GM21447 (cell line): ENCODE measurements at regions not wholly inside any gene's neighbourhood (a gene's known extent, or its start where the extent isn't known, plus 50 kb on each side); places are given as distances from the start of the nearest gene placed in this dataset.

Source experiments
- ATAC-seq: cut with Tn5 transposase; IDR thresholded peaks from one replicate; pipeline ENCODE4 v1.9.1; 2021; ENCODE audit not compliant: unreplicated experiment

DNA sequence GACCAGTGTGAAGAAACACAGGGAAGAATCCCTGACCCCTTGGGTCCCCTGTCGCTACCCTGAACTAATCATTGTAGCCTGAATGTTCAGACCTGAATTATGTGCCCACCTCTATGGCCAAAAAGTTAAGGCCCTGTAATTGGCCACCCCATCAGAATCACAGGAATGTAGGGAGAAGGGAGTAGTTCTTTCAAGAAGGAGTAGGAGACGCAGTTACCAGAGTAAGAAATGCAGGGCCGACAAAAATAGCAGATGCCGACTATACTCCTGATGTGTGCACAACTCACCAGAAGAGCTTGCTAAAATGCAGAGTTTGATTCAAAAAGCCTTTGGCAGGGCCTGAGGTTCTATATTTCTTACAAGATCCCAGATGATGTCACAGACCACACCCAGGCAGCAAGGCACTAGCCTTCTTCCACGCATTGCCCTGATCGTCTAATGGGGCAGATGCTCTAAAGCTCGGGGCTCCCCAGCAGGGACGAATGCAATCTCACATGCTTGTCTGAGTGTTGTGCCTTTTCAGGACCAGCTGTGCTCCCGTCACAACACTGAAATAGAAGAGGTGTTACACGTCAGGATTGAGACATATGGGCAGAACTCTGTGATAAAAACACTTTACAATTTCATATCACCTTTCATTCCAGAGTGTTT is 161.0 kb upstream of the FAM241A start:
- ATAC-seq: no peak

DNA sequence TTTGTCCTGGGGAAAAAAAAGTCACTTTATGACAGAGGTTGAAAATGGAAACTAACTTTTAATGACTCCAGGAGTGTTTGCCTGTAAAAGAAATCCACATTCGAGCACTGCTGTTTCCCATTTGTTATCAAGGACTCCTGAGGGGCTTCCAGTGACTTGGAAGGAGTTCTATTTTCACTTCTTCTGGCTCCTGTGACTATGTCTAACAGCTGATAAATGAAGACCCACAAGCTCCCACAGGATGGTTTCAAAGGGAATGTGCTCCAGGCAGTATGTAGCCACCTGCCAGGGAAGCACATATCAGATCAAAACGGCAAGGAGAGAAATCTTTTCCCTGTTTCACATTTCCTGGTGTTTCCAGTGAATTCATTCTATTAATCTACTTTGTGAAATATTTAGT is 159.8 kb upstream of the FAM241A start:
- ATAC-seq: no peak

- no peak for ATAC-seq
These were observed 159.2 kb upstream of the FAM241A start for GRCh38 chr4:111986095-111986494.

GRCh38 chr4:111988514-111988913 is 156.7 kb upstream of the FAM241A start:
- ATAC-seq: no peak

GRCh38 chr4:111989817-111990216 is 155.4 kb upstream of the FAM241A start:
- no peak for ATAC-seq

- ATAC-seq: peak; percentile 97
These were observed 154.1 kb upstream of the FAM241A start for GRCh38 chr4:111991163-111991562.

DNA sequence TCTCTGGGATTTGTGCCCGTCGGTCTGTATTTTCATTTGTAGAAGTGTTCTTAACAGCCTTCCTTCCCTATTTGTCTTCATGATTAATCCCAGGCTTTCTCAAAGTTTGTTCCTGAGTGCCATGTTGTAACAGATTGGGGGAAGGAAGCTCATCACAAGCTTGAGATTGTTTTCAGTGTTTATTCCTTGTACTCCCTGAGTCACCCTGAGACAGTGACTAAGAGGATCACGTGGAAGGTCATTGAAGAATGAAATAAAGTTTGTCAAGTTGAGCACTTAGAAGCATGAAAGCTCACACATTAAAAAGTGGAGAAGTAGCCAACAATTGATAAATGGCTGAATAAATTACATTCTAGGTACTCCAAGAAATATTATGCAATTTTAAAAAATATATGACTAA is 153.5 kb upstream of the FAM241A start:
- peak; percentile 40 for ATAC-seq

DNA sequence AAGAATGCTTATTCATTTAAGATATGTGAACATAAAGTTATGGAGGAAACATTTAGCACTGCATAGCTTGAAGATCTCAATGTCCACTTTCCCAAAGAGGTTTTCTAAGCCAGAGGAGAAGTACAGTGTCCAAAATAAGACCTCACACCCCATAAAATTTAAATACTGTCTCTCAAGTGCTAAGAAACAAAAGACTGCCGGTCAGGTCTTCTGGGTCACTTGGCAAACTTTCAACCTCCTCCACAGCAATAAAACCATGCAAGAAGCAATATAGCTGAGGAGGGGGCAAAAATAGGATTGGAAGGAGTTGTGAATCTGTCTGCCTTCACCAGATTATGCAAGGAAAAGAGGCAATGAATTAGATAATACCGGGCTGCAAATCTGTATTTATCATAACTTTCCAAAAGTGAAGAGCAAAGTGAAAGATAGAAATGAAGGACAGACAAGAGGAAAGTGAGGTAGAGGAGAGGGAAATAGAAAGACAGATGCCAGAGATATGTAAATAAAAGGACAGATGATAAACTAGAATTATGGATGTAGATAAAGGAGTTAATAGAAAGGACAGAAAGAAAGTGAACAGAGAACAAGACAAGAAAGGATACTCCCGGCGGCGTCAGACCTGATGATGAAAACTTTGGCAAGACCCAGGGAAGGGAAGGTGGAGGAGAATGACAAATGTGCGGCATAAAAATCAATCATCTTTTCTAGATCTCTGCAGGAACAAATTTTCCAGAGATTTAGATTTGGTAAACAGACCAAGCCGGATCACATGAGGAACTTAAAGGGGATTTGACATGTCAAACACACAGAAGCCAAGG is 152.7 kb upstream of the FAM241A start:
- ATAC-seq: no peak

DNA sequence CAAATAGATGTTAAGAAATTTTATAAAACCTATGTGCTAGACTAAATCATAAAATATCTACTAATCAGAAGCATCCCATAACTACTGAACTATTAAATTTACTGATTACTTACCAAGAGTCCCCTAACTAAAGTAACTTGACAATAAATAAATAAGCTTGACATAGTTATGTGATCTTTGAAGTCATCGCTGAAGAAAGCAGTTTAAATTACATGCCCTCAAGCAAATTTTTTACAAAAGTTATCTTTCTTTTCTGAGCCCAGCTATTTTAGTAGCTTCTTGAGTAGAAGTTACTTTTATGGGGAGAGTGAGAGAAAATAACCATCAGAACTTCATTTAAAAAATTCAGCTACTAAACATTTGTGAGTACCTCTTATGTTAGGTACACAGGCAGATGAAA is 150.9 kb upstream of the FAM241A start:
- ATAC-seq: no peak

GRCh38 chr4:111997785-111998184 is 147.5 kb upstream of the FAM241A start:
- ATAC-seq: no peak

GRCh38 chr4:111999801-112000200 is 145.5 kb upstream of the FAM241A start:
- ATAC-seq: no peak

- ATAC-seq: no peak
These were observed 144.2 kb upstream of the FAM241A start for GRCh38 chr4:112001041-112001440.

DNA sequence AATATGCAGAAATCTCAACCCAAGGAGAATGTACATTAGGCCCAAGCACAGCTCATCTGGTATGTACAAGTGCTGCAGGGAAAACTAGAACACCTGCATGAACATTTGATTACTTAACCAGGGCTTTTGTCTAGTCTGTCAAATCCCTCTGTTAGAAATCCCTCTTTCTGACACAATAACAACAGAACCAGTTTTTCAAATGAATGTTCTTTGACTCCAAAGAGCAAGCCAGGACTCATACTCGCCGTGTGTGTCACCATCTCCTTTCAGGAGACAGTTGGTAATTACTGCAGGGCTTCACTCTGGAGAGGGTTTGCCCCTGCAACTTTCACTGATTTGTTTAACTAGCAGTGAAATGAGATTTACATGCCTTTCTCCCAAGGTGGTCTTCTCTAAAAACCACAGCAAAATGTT is 143.0 kb upstream of the FAM241A start:
- no peak for ATAC-seq

GRCh38 chr4:112003231-112003907 is 141.9 kb upstream of the FAM241A start:
- no peak for ATAC-seq

- no peak for ATAC-seq
These were observed 140.2 kb upstream of the FAM241A start for GRCh38 chr4:112005027-112005426.

GRCh38 chr4:112007391-112007790 is 137.9 kb upstream of the FAM241A start:
- ATAC-seq: no peak

GRCh38 chr4:112015960-112016359 is 129.3 kb upstream of the FAM241A start:
- ATAC-seq: no peak

- ATAC-seq: no peak
These were observed 121.8 kb upstream of the FAM241A start for GRCh38 chr4:112023402-112023950.

- ATAC-seq: no peak
These were observed 119.2 kb upstream of the FAM241A start for GRCh38 chr4:112026058-112026457.

DNA sequence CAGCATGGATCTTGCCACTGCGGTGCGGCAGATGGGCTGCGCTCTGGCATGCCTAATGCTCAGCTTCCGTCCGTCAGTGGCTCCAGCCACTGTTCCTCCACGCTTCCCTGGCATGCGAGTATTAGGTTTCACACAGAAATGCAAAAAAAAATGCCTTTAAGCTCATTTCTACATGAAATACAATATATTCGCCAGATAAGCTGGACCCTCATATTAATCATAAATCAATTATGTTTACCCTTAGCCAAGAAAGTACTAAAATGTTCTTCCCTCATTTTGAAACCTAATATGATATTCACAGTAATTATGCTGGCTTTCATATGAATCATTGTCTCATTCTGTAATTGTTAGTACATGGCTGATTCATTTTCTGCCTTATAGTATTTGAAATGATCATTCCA is 115.5 kb upstream of the FAM241A start:
- no peak for ATAC-seq

DNA sequence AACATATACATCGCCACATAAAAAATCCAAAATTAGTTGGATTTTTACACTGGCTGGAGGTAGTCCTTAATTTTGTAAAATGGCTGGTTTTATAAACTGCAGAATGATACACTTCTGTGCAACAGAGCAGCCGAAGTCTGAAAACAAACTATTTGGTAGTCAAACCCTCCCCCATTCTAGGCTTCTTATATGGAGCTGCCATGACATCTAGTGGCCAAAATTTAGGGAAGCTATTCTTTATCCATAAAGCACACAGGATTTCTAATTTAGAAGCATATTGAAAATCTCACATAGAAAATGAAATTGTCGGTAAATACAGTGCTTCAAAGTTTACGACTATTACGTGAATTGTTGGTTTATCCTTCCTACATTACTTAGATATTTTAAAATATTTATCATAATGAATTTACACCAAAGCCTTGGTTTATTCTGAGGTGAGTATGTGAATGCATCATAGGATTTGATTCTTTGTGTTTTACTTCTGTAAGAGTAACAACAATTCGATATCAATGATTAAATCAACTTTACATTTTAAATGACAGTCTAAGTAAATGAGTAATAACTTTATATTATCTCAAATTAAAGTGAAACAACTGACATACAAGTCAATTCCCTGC is 113.4 kb upstream of the FAM241A start:
- ATAC-seq: peak; percentile 75
